ENCODE measurements at regions not wholly inside any gene's neighbourhood (a gene's known extent, or its start where the extent isn't known, plus 50 kb on each side); places are given as distances from the start of the nearest gene placed in this dataset.

- H3K27me3 ChIP-seq, result 0 out of 2 replicates have a peak, but pooled peaks cover 3% of the 10 kb centered on the region
- no peaks in the 10 kb centered on the region for H3K36me3 ChIP-seq
- no peaks in the 10 kb centered on the region for H3K4me1 ChIP-seq
- no peak overlapping the region for H3K4me3 ChIP-seq (ENCODE audit: low read depth, low read length)
- no peak for DNase-seq
- H3K9me3 ChIP-seq, result no peaks in the 10 kb centered on the region
- no peak for TF ChIP-seq CTCF (IDR thresholded peaks at IDR 0.05; ENCODE audit: low read depth, low read length)
Observed at GRCh38 chr4:119709418-119709817, 80.8 kb upstream of the PDE5A start.

GRCh38 chr4:119707336-119707735 lies 78.7 kb upstream of the PDE5A start:
- H3K27me3 ChIP-seq, result 0 out of 2 replicates have a peak, but pooled peaks cover 3% of the 10 kb centered on the region
- H3K9me3 ChIP-seq, result no peaks in the 10 kb centered on the region
- no peak for TF ChIP-seq CTCF (IDR thresholded peaks at IDR 0.05; ENCODE audit: low read depth, low read length)
- H3K36me3 ChIP-seq, result no peaks in the 10 kb centered on the region
- no peaks in the 10 kb centered on the region for H3K4me1 ChIP-seq
- H3K4me3 ChIP-seq (ENCODE audit: low read depth, low read length), result no peak overlapping the region
- no peak for DNase-seq

GRCh38 chr4:119706804-119707203 lies 78.2 kb upstream of the PDE5A start:
- no peak overlapping the region for H3K4me3 ChIP-seq (ENCODE audit: low read depth, low read length)
- no peaks in the 10 kb centered on the region for H3K9me3 ChIP-seq
- no peak for TF ChIP-seq CTCF (IDR thresholded peaks at IDR 0.05; ENCODE audit: low read depth, low read length)
- no peaks in the 10 kb centered on the region for H3K4me1 ChIP-seq
- H3K27me3 ChIP-seq, result 0 out of 2 replicates have a peak, but pooled peaks cover 3% of the 10 kb centered on the region
- DNase-seq, result no peak
- H3K36me3 ChIP-seq, result no peaks in the 10 kb centered on the region

GRCh38 chr4:119697887-119698393 lies 69.3 kb upstream of the PDE5A start:
- no peak overlapping the region for H3K4me3 ChIP-seq (ENCODE audit: low read depth, low read length)
- no peaks in the 10 kb centered on the region for H3K9me3 ChIP-seq
- TF ChIP-seq CTCF (IDR thresholded peaks at IDR 0.05; ENCODE audit: low read depth, low read length), result no peak
- DNase-seq, result no peak
- H3K27me3 ChIP-seq, result no peaks in the 10 kb centered on the region
- H3K36me3 ChIP-seq, result no peaks in the 10 kb centered on the region
- H3K4me1 ChIP-seq, result no peaks in the 10 kb centered on the region

GRCh38 chr4:119696963-119697362 lies 68.4 kb upstream of the PDE5A start:
- H3K4me1 ChIP-seq, result no peaks in the 10 kb centered on the region
- no peak overlapping the region for H3K4me3 ChIP-seq (ENCODE audit: low read depth, low read length)
- no peaks in the 10 kb centered on the region for H3K9me3 ChIP-seq

More at GRCh38 chr4:119696963-119697362, 68.4 kb upstream of the PDE5A start:
- no peak for TF ChIP-seq CTCF (IDR thresholded peaks at IDR 0.05; ENCODE audit: low read depth, low read length)
- Histone ChIP-seq H3K36me3 (no peaks in the 10 kb centered on the region), H3K27me3 (no peaks in the 10 kb centered on the region)
- DNase-seq, result no peak
